IMR-90 (cell line): ENCODE measurements at regions not wholly inside any gene's neighbourhood (a gene's known extent, or its start where the extent isn't known, plus 50 kb on each side); places are given as distances from the start of the nearest gene placed in this dataset.

Experiments
- ATAC-seq: fragments of 200-7000 bp; cut with Tn5 transposase; 2 replicates; pipeline ENCODE4 v1.9.1; 2020; ENCODE audit warnings: low read depth, mild to moderate bottlenecking, moderate library complexity
- BruUV-seq: library from RNA; stranded (reverse); fragments of 400-500 nt; replicated peaks from 2 replicates; lab custom pipeline; 2021; lab: Mats Ljungman, UMichigan
- CTCF ChIA-PET: fragments of 300-600 bp; formaldehyde crosslinking; extraction: SDS; loops from one replicate; lab custom pipeline; 2021; ENCODE audit warnings: antibody characterized with exemption; lab: Yijun Ruan, JAX
- POLR2A ChIA-PET: fragments of 300-600 bp; sonication (Branson Sonifier 250); formaldehyde crosslinking; loops from one replicate; lab custom pipeline; 2022; ENCODE audit warnings: antibody characterized with exemption; ENCODE audit not compliant: unreplicated experiment; lab: Charles Lee
- DNase-seq: peaks from one replicate; pipeline ENCODE4 v3.0.0; 2013
- H2AFZ ChIP-seq: replicated peaks from 2 replicates; pipeline ENCODE3; 2013; ENCODE audit warnings: low read length, mild to moderate bottlenecking; ENCODE audit not compliant: poor library complexity
- H2AK5ac ChIP-seq: 2 replicates; pipeline ENCODE4 v1.6.1; 2013; ENCODE audit warnings: low read depth, low read length, inconsistent platforms
- H2AK9ac ChIP-seq: replicated peaks from 2 replicates; pipeline ENCODE3; 2013; ENCODE audit warnings: mild to moderate bottlenecking, low read depth, low read length, moderate library complexity; ENCODE audit not compliant: poor library complexity
- H2BK120ac ChIP-seq: 2 replicates; pipeline ENCODE4 v1.6.1; 2013; ENCODE audit warnings: low read depth, low read length, inconsistent platforms
- H2BK15ac ChIP-seq: 3 replicates; pipeline ENCODE4 v1.6.1; 2013; ENCODE audit warnings: low read depth, low read length, inconsistent platforms
- H2BK20ac ChIP-seq: 2 replicates; pipeline ENCODE4 v1.6.1; 2013; ENCODE audit warnings: low read depth, mild to moderate bottlenecking, inconsistent platforms, low read length, moderate library complexity
- H2BK5ac ChIP-seq: 2 replicates; pipeline ENCODE4 v1.6.1; 2013; ENCODE audit warnings: mild to moderate bottlenecking, low read depth, low read length, inconsistent platforms; ENCODE audit not compliant: poor library complexity, severe bottlenecking
- H3K14ac ChIP-seq: replicated peaks from 2 replicates; pipeline ENCODE4 v1.6.1; 2013; ENCODE audit warnings: low read depth, low read length, inconsistent platforms
- H3K18ac ChIP-seq: 2 replicates; pipeline ENCODE4 v1.6.1; 2013; ENCODE audit warnings: low read depth, low read length, control low read depth
- H3K23ac ChIP-seq: 2 replicates; pipeline ENCODE4 v1.6.1; 2013; ENCODE audit warnings: low read depth, low read length, inconsistent platforms
- H3K27ac ChIP-seq: 2 replicates; pipeline ENCODE4 v1.5.1; 2013; ENCODE audit warnings: mild to moderate bottlenecking, control low read depth, low read length; ENCODE audit not compliant: insufficient read depth
- H3K27me3 ChIP-seq: 2 replicates; pipeline ENCODE4 v1.6.1; 2013; ENCODE audit warnings: low read length; ENCODE audit not compliant: control insufficient read depth, insufficient read depth
- H3K36me3 ChIP-seq: 2 replicates; pipeline ENCODE4 v1.6.1; 2013; ENCODE audit warnings: low read length, mixed read lengths; ENCODE audit not compliant: control insufficient read depth, insufficient read depth
- H3K4ac ChIP-seq: 2 replicates; pipeline ENCODE4 v1.6.1; 2013; ENCODE audit warnings: low read depth, low read length, inconsistent platforms
- H3K4me1 ChIP-seq: 2 replicates; pipeline ENCODE4 v1.6.1; 2013; ENCODE audit warnings: low read length, mixed read lengths; ENCODE audit not compliant: control insufficient read depth, insufficient read depth
- H3K4me2 ChIP-seq: 2 replicates; pipeline ENCODE4 v1.6.1; 2013; ENCODE audit warnings: low read depth, mild to moderate bottlenecking, control low read depth, low read length, moderate library complexity
- H3K4me3 ChIP-seq: 2 replicates; pipeline ENCODE4 v1.5.1; 2013; ENCODE audit warnings: low read depth, mild to moderate bottlenecking, control low read depth, low read length, moderate library complexity; ENCODE audit not compliant: insufficient read depth
- H3K56ac ChIP-seq: 2 replicates; pipeline ENCODE4 v1.6.1; 2013; ENCODE audit warnings: low read length, inconsistent platforms; ENCODE audit not compliant: insufficient read depth; ENCODE audit errors: extremely low read depth
- H3K79me1 ChIP-seq, 2 experiments: 2 replicates each; pipeline ENCODE4 v1.6.1; 2013; ENCODE audit warnings: low read length in 2 of 2, inconsistent platforms in 1 of 2, low read depth in 1 of 2
- H3K9ac ChIP-seq: 2 replicates; pipeline ENCODE4 v1.6.1; 2013; ENCODE audit warnings: low read depth, low read length, control low read depth
- H3K9me1 ChIP-seq: 2 replicates; pipeline ENCODE4 v1.6.1; 2013; ENCODE audit warnings: low read length, inconsistent platforms; ENCODE audit not compliant: insufficient read depth
- H3K9me3 ChIP-seq: 2 replicates; pipeline ENCODE4 v1.6.1; 2013; ENCODE audit warnings: low read length; ENCODE audit not compliant: control insufficient read depth, insufficient read depth
- H4K20me1 ChIP-seq: 2 replicates; pipeline ENCODE4 v1.6.1; 2013; ENCODE audit warnings: low read length, inconsistent platforms; ENCODE audit not compliant: insufficient read depth
- H4K5ac ChIP-seq: 2 replicates; pipeline ENCODE4 v1.6.1; 2013; ENCODE audit warnings: mild to moderate bottlenecking, low read depth, low read length, control low read depth
- H4K8ac ChIP-seq, 2 experiments: 2 replicates each; pipeline ENCODE4 v1.6.1; 2013; ENCODE audit warnings: low read depth in 2 of 2, low read length in 2 of 2, control low read depth in 1 of 2, inconsistent platforms in 1 of 2
- H4K91ac ChIP-seq: 2 replicates; pipeline ENCODE4 v1.6.1; 2013; ENCODE audit warnings: low read depth, low read length, inconsistent platforms; ENCODE audit not compliant: insufficient read depth
- BHLHE40 ChIP-seq: fragments of 150-350 bp; IDR thresholded peaks from 2 replicates; pipeline ENCODE4 v1.6.1; 2016; ENCODE audit warnings: mild to moderate bottlenecking, low read depth, low read length
- CEBPB ChIP-seq: IDR thresholded peaks from 2 replicates; pipeline ENCODE4 v1.6.1; 2012; ENCODE audit warnings: low read depth, low read length, improper control_type of control experiment
- CHD1 ChIP-seq: IDR thresholded peaks from 2 replicates; pipeline ENCODE4 v1.6.1; 2012; ENCODE audit warnings: low read depth, low read length, improper control_type of control experiment
- FOS ChIP-seq: fragments of 150-350 bp; IDR thresholded peaks from 2 replicates; pipeline ENCODE4 v1.6.1; 2016; ENCODE audit warnings: low read depth, low read length
- MAFK ChIP-seq: IDR thresholded peaks from 2 replicates; pipeline ENCODE4 v1.6.1; 2012; ENCODE audit warnings: low read depth, low read length, improper control_type of control experiment
- MAZ ChIP-seq: IDR thresholded peaks from 2 replicates; pipeline ENCODE4 v1.6.1; 2012; ENCODE audit warnings: low read depth, mild to moderate bottlenecking, low read length, improper control_type of control experiment, moderate library complexity, borderline replicate concordance
- MXI1 ChIP-seq: IDR thresholded peaks from 2 replicates; pipeline ENCODE4 v1.6.1; 2012; ENCODE audit warnings: low read depth, mild to moderate bottlenecking, low read length, moderate library complexity, borderline replicate concordance
- NFE2L2 ChIP-seq: fragments of 150-350 bp; IDR thresholded peaks from 2 replicates; pipeline ENCODE4 v1.6.1; 2016; ENCODE audit warnings: low read depth, mild to moderate bottlenecking, low read length
- POLR2A ChIP-seq: IDR thresholded peaks from 2 replicates; pipeline ENCODE4 v1.6.1; 2012; ENCODE audit warnings: mild to moderate bottlenecking, low read depth, low read length
- RAD21 ChIP-seq: IDR thresholded peaks from 2 replicates; pipeline ENCODE4 v1.6.1; 2012; ENCODE audit warnings: low read length, improper control_type of control experiment
- RCOR1 ChIP-seq: IDR thresholded peaks from 2 replicates; pipeline ENCODE4 v1.6.1; 2012; ENCODE audit warnings: mild to moderate bottlenecking, low read length, improper control_type of control experiment; ENCODE audit not compliant: insufficient replicate concordance
- RFX5 ChIP-seq: IDR thresholded peaks from 2 replicates; pipeline ENCODE4 v1.8.0; 2012; ENCODE audit warnings: low read depth, mild to moderate bottlenecking, low read length, moderate library complexity
- SMC3 ChIP-seq: fragments of 150-350 bp; IDR thresholded peaks from 2 replicates; pipeline ENCODE4 v1.6.1; 2016; ENCODE audit warnings: low read depth, mild to moderate bottlenecking, antibody characterized with exemption, low read length, moderate library complexity
- WGBS, 2 experiments: methylation state at CpG; one replicate each; pipeline versions ENCODE4 v1.1.5 to v1.1.7; 2013; ENCODE audit warnings: missing lambda C conversion rate in 2 of 2; ENCODE audit not compliant: insufficient read length in 1 of 2; ENCODE audit errors: extremely low coverage in 2 of 2; 5-methylcytosine and 5-hydroxymethylcytosine counted together
- dilution Hi-C: fragments of 300-500 bp; cut with HindIII; formaldehyde crosslinking; loops from one replicate; pipeline ENCODE4 v1.14.3; 2018; ENCODE audit warnings: low sequenced_read_pairs; ENCODE audit not compliant: unreplicated experiment
- in situ Hi-C: fragments of 300-500 bp; cut with MboI; formaldehyde crosslinking; loops from 3 replicates; pipeline ENCODE4 v1.14.3; 2019; ENCODE audit warnings: low sequenced_read_pairs, inconsistent platforms, mixed read lengths
- intact Hi-C: fragments of 100-400 bp; cut with micrococcal nuclease; formaldehyde crosslinking; loops from 2 replicates; pipeline ENCODE4 v1.10.0; 2022
- TF ChIP-seq, protein P1 (sequence below): fragments of 150-350 bp; IDR thresholded peaks from 2 replicates; pipeline ENCODE4 v1.6.1; 2016; ENCODE audit warnings: low read depth, mild to moderate bottlenecking, low read length, moderate library complexity, borderline replicate concordance
- TF ChIP-seq, protein P2 (sequence below): fragments of 150-350 bp; IDR thresholded peaks from 2 replicates; pipeline ENCODE4 v1.6.1; 2017; ENCODE audit warnings: mild to moderate bottlenecking, antibody characterized with exemption, low read length, low read depth
- TF ChIP-seq, protein P3 (sequence below): conservative IDR thresholded peaks from 2 replicates; pipeline ENCODE4 v1.5.1; 2012; ENCODE audit warnings: mild to moderate bottlenecking, low read depth, low read length, improper control_type of control experiment

DNA sequence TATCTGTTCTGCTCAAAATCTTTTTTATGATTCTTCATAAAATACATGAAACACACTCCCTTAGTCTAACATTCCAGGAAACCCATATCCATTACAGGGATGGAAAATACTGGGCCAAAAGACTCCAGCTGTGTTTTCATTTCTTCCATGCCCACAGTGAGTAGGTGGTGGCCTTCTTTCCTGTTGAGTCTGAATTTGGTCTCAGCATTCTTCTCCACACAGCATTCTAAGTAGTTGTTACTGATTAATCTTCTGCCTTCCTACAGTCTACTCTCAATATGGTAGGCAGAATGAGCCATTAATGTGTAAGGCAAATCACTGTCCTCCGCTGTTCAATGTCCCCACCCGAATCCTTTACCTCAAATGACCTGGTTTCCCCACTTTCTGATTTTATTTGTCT, 370.6 kb upstream of the RPS6KA3 start:
- Histone ChIP-seq H2AFZ (no peak overlapping the region), H3K4me3 (no peak overlapping the region), H3K14ac (no peak overlapping the region), H3K27me3 (no peaks in the 10 kb centered on the region), H4K5ac (no peak overlapping the region), H4K8ac (no peak overlapping the region), H3K18ac (no peak overlapping the region), H3K4me2 (no peak overlapping the region), H3K4me1 (no peaks in the 10 kb centered on the region), H3K27ac (no peak overlapping the region), H2BK120ac (no peak overlapping the region), H3K9ac (no peak overlapping the region), H3K23ac (no peak overlapping the region), H3K79me1 (no peaks in the 10 kb centered on the region), H2AK5ac (no peak overlapping the region), H3K9me1 (no peaks in the 10 kb centered on the region), H2AK9ac (no peak overlapping the region), H2BK5ac (no peak overlapping the region), H2BK20ac (no peak overlapping the region), H3K36me3 (no peaks in the 10 kb centered on the region), H4K91ac (no peak overlapping the region), H3K9me3 (no peaks in the 10 kb centered on the region), H3K4ac (no peak overlapping the region), H3K56ac (no peak overlapping the region), H4K20me1 (no peaks in the 10 kb centered on the region), H2BK15ac (no peak overlapping the region)
- no TSS peak for BruUV-seq
- ChIA-PET POLR2A (no interaction called here), CTCF (no interaction called here)
- dilution Hi-C loops: no loop called here
- in situ Hi-C loops: no loop called here
- no peak for ATAC-seq
- intact Hi-C loops: no loop called here
- WGBS, 2 experiments: no CpG with 5 or more reads among the region's 2 CpGs
- no peak for DNase-seq
- no peak for TF ChIP-seq MAFK
- TF ChIP-seq POLR2A: no peak
- TF ChIP-seq FOS: no peak
- no peak for TF ChIP-seq BHLHE40
- TF ChIP-seq RCOR1: no peak
- TF ChIP-seq, protein P1, sequence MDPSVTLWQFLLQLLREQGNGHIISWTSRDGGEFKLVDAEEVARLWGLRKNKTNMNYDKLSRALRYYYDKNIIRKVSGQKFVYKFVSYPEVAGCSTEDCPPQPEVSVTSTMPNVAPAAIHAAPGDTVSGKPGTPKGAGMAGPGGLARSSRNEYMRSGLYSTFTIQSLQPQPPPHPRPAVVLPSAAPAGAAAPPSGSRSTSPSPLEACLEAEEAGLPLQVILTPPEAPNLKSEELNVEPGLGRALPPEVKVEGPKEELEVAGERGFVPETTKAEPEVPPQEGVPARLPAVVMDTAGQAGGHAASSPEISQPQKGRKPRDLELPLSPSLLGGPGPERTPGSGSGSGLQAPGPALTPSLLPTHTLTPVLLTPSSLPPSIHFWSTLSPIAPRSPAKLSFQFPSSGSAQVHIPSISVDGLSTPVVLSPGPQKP: no peak
- TF ChIP-seq, protein P2, sequence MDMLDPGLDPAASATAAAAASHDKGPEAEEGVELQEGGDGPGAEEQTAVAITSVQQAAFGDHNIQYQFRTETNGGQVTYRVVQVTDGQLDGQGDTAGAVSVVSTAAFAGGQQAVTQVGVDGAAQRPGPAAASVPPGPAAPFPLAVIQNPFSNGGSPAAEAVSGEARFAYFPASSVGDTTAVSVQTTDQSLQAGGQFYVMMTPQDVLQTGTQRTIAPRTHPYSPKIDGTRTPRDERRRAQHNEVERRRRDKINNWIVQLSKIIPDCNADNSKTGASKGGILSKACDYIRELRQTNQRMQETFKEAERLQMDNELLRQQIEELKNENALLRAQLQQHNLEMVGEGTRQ: no peak
- no peak for TF ChIP-seq RFX5
- no peak for TF ChIP-seq MXI1
- TF ChIP-seq CHD1: no peak
- TF ChIP-seq NFE2L2: no peak
- no peak for TF ChIP-seq CEBPB
- no peak for TF ChIP-seq MAZ
- TF ChIP-seq, protein P3, sequence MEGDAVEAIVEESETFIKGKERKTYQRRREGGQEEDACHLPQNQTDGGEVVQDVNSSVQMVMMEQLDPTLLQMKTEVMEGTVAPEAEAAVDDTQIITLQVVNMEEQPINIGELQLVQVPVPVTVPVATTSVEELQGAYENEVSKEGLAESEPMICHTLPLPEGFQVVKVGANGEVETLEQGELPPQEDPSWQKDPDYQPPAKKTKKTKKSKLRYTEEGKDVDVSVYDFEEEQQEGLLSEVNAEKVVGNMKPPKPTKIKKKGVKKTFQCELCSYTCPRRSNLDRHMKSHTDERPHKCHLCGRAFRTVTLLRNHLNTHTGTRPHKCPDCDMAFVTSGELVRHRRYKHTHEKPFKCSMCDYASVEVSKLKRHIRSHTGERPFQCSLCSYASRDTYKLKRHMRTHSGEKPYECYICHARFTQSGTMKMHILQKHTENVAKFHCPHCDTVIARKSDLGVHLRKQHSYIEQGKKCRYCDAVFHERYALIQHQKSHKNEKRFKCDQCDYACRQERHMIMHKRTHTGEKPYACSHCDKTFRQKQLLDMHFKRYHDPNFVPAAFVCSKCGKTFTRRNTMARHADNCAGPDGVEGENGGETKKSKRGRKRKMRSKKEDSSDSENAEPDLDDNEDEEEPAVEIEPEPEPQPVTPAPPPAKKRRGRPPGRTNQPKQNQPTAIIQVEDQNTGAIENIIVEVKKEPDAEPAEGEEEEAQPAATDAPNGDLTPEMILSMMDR: no peak
- TF ChIP-seq SMC3: no peak
- TF ChIP-seq RAD21: no peak
